ENCODE measurements at regions not wholly inside any gene's neighbourhood (a gene's known extent, or its start where the extent isn't known, plus 50 kb on each side); places are given as distances from the start of the nearest gene placed in this dataset.

GRCh38 chr10:21191512-21191911, 294.4 kb upstream of the NEBL start:
- TF ChIP-seq ZNF274 (IDR thresholded peaks at IDR 0.05; ENCODE audit: low read depth, low read length), result no peak
- no peak for TF ChIP-seq YY1 (IDR thresholded peaks at IDR 0.05; ENCODE audit: insufficient read depth, insufficient read length)
- TF ChIP-seq SUZ12 (IDR thresholded peaks at IDR 0.05; ENCODE audit: extremely low read depth, insufficient read depth, insufficient read length), result no peak

Measured in NT2/D1 (cell line).